NCI-H1417 treated with DMSO at 0.1 percent for 48 hours (cell line): ENCODE measurements at regions not wholly inside any gene's neighbourhood (a gene's known extent, or its start where the extent isn't known, plus 50 kb on each side); places are given as distances from the start of the nearest gene placed in this dataset.
"Not testable (repeated sequence)": the region's sequence is repeated elsewhere in the genome, so short reads cannot be mapped to it uniquely, and the experiment has no call there.

Experiments used
- DNase-seq: peaks from one replicate; lab custom pipeline; 2025; lab: John Stamatoyannopoulos, UW

DNA sequence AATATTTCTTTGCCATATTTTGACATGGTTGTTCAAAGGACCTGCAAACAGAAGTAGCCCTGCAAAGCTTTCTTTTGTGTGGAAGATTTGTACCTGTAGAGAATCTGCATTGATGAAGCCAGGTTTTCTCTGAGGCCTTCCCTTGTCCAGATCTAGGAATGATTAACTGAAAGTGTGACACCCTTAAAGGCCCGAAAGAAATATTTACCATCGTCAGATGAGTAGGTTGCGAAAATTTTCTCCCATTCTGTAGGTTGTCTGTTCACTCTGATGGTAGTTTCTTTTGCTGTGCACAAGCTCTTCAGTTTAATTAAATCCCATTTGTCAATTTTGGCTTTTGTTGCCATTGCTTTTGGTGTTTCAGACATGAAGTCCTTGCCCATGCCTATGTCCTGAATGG is 439.0 kb downstream of the SMARCA1 start:
- DNase-seq: not testable (repeated sequence)

DNA sequence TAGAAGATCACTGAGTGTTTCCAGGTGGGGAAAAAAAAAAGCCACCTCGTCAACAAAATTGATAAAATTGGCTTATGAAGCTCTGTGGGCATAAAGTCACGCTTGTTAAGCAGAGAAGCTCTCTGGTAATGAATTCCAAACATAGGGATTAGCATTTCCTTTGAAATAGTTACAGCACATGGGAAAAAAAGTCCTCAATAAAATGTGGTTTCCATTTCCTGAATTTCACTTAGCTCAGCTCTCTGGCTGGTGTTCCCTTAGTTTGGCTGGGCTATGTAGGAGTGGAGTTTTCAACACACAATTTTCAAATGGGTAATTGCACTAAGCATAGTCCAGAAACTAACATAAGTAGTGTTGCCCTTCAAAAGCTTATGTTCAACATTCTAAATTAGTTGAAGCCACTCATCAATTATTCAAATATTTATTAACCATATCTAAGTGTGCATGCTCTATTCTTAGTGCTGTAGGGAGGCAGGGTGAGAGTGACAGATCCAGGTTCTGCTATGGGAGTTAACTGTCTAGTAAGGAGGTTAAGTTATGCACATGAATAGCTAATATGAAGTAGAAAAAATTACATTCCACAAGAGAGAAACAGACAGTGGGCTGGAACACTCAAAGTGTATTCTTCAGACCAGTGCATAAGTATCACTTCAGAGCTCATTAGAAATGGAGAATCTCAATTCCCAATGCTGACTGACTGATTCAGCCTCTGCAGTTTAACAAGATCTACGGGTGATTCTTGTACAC is 445.7 kb downstream of the SMARCA1 start:
- DNase-seq: no peak

DNA sequence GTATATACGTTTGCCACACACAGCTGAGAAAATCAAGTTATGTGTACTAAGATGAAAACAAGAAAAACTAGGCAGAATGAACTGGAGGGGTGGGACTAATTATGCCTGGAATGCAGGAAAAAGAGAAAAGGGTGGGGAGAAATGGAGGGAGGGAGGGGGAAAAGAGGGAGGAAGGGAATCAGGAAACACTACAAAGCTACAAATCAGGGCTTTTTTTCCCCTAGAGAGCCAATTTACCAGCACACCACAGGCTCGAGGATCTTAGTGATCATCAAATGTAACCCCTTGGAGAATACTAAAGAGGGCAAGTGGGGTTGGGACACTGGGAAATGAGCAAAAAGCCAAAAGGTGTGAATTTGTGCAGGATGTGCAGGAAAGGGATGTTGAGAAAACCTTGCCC is 451.9 kb downstream of the SMARCA1 start:
- DNase-seq: no peak

DNA sequence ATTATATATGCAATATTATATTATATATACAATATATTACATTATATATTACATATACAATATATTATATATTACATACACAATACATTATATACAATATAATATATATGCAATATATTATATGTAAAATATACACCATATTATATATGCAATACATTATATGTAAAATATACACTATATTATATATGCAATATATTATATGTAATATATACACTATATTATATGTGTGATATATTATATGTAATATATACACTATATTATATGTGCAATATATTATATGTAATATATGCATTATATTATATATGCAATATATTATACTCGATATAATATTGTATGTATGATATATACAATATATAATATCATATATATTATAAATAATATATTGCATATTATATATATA is 457.4 kb downstream of the SMARCA1 start:
- no peak for DNase-seq

DNA sequence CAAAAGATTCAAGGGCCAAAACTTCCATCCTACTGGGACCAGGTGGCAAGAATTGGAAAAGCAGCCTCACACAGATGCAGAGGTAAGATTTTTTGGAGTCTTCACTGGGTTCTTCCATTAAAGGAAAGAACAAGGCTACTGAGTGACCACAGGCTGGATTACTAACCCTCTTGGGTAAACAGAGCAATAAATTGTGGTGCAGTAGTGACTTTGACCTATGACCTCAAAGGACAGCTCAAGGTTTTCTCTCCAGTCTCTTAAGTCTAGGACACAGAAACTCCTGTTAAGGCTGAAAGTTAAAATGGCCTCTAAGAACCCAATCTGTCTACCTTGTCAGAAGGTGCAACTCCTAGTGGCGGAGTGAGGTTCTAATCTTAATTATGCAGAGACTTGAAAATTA is 464.9 kb downstream of the SMARCA1 start:
- no peak for DNase-seq

DNA sequence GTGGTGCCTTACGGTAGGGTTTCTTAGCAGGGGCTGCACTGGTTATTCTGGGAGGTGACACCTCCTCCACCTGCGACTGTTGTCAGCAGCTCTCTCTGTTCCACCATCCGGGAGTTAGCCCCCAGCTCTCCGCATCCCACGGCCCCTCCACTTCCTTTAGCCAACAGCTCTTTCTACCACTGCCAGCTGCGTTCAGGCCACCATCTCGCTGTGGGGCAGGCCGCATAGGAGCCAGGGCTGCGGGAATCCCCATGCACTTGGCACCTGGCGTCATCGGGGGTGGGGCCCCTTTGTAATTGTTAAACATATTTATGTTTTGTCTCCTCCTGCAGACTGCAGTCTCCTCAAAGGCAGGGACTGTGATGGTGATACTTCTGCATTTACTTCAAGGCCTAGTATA is 480.2 kb downstream of the SMARCA1 start:
- no peak for DNase-seq

DNA sequence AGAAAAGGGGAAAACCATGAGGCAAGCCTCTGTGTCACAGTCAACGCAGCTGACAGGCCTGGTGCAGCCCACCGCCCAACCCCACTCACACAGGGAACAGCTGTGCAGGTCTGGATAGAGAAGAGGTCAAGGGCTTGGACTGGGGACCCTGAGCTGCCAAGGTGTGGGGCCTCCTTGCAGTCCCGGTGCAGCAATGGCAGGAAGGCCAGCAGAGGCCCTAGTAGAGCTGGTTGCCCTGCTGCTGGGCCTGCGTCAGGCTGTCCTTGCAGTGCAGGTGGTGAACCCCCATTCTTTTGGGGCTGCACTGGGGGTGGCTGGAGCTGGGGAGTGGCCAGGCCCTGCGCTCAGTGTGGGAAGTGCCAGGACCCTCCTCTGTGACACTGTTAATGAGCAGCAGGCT is 482.0 kb downstream of the SMARCA1 start:
- no peak for DNase-seq

DNA sequence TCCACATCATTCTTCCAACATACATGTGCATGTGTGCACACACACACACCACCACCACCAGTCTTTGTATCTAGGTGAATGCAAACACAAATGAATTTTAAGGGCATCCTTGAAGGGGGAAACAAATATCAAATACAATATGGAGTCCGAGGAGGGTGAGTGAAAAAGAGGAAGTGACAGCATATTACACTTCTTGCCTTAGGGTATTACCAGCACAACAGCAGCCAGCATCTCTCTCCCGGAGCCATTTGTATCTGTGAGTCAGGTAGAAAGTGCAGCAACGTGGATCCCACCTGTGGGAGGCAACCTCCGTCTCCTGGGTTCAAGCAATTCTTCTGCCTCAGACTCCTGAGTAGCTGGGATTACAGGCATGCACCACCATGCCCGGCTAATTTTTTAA is 483.2 kb downstream of the SMARCA1 start:
- DNase-seq: no peak

DNA sequence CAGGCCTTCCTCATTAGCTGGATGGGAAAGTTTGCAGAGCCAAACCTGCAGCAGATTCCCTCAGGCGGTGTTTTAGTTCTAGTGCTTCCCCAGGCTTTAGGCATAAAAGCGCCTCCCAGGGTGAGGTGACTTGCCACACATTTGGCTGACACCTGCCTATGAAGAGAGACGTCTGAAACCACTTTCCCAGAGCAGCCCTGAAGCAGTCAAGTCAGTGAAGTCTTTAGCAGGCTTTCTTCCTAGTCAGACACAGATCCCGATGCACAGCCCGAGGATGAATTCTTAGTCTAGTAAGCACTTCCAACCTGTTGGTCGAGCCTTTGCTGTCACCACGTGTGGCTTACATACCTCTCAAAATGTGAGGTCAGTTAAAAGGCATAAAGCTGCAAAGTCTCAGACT is 484.1 kb downstream of the SMARCA1 start:
- DNase-seq: no peak

DNA sequence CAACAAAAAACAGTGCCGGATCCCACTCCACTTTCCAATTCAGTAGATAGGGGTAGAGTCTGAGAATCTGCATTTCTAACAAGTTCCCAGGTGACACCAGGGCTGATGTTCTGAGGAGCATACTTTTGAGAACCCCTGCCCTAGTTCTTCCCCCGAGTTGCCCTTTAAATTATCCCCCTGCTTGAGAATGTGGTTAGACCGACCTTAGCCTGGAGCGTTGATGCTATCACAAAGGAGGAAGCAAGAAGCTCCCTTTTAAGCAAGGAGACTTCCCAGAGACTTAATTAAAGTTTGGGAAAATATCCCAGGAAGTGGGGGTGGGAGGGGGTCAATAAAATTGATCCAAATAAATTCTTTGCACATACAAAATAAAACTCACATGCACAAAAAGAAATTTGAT is 485.9 kb downstream of the SMARCA1 start:
- DNase-seq: no peak

DNA sequence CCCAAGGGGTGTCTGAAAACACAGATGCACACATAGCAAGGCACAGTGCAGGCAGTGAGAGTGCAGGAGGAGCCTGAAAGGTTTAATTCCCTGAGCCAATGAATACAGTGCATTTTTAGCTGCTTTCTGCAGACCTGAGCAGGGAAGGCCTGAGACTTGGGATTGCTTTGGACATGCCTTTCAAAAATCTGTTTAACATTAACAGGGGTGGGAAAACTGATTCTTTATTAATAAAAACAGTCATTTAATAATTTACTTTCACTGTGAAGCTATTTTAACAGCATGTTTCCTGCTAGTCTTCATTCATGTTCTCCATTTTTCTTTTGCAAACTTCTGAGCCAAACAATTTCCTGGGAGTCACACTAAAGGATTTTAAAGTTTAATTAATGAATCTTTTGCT is 488.1 kb downstream of the SMARCA1 start:
- DNase-seq: no peak

DNA sequence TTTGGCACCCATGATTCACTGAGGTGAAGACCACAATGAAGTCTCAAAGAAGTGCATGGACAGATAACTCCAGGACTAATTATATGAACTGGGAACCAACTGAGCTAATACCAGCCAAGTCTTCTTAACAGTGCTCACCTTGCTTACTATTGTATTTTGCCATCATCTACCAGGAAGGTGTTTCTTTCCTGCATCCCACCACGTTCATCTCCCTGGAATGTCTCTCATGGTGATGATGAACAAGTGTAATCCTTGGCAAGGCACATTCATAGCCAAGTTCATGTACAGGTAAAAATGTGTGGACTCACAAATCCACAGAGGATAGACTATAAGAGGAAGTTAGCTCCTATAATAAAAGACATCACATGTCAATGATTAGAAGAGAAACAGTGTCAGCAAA is 489.1 kb downstream of the SMARCA1 start:
- no peak for DNase-seq

DNA sequence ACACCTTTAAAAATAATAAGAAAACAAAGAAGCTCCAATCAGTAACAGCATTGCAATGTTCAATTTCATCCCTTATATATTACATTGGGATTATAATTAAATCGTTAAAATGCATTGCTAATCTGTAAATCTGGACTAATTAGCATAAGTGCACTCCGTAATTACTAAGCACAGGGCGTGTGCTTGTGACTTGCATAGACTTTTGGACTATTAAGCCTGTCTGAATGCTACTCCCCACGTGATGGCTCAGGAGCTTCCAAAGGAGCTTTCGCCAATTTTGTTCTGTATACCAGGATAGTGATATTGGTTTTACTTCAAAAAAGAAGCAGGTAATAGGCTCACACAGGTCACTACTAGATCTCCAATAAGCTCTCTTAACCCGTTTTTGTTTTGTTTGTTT is 497.1 kb downstream of the SMARCA1 start:
- no peak for DNase-seq

DNA sequence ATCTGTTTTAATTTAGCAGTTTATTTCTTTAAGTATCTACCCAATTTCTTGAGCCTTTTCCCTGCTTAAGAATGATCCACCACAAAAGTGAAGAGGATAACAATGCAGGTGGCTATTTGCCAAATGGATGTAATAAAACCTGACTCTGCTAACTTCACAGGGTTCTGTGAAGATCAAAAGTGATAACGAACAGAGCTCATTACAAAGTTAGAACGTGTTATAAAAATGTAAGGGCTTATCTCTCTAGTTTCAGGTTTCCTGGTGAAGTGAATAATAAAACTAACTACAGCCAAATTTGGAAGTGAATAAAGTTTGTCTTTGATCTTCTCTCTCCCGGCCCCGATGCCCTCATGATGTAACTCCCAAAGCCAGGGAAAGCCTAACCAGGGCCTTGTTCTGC is 497.9 kb downstream of the SMARCA1 start:
- no peak for DNase-seq

DNA sequence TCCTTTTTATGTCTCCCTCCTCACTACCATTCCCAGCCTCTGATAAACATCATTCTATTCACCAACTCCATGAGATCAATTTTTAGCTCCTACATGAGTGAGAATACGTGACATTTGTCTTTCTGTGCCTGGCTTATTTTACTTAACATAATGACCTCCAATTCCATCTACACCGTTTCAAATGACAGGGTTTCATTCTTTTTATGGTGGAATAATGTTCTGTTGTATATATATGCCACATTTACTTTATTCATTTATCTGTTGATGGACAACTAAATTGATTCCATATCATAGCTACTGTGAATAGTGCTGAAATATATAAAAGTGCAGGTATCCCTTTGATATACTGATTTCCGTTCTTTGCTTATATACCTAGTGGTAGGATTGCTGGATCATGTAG is 503.9 kb downstream of the SMARCA1 start:
- DNase-seq: no peak

DNA sequence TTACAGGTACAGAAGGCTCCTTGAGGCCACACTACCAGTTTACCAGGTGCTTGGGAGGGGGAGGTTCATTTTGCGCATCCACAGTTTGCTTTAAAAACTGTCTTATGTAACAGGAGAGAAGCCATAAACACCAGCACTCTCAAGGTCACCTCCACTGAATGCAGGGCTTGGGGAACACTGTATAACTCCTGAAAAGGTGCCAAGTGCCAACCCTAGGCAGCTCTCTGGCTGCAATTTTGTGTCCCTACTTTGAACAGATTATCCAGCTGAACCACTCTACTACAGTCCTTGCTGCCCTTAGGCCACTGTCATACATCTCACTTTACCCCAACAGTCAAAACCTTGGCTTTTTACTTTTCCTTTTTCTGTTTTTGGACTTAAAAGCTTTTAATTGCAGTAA is 507.9 kb downstream of the SMARCA1 start:
- DNase-seq: no peak

DNA sequence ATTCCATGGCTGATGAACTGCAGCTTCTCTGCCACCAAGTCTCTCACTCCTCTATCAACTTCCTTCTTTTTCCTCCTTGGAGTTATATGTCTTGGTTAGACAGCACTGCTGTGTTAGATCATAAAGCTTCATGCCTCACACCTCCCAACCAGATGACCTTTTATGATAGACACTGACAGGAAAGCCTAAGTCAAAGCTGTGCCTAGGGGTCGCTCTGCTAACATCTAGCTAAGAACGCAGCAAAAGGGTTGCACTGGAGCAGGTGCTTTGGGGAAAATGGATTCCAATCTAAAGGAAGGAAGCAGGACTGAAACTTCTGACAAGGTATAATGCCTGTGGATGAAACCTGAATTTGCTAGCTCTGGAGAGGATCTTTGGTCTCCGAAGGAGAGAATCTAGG is 509.7 kb downstream of the SMARCA1 start:
- DNase-seq: no peak

DNA sequence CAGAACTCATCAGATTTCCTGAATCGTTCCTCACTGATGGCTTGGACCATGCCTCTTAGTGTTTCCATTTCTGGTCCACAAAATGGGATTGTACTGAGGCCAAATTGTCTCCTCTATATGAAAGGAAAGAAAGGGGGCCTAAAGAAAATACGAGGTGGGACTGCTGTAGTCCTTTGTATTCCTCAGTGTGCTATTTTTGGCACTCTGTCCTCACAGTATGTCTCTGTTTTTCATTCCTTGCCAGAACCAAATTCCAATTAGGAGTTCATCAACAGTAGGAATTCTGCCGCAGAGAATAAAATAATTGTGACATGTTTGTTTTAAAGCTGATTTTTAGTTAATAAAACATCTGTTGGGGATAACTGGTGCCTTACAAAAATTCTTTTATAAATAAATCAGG is 515.7 kb downstream of the SMARCA1 start:
- DNase-seq: no peak

DNA sequence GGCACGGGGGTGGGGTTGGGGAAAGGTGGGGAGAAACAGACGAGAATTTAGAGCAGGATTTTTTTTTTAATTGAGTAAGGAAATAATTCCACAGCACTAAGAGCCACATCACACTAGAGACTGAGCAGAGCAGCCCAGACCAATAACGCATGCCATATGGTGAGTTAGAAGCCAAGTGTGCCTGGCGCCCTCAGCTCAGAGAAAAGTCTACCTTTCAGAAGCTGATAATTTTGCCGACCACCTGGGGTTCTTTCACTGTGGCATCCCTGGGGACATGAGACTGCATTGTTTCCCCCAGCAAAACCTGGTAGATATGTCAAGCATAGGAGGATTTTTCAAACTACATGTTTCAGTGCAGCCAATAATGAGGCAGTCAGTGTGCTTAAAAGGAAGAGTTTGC is 516.8 kb downstream of the SMARCA1 start:
- DNase-seq: no peak

DNA sequence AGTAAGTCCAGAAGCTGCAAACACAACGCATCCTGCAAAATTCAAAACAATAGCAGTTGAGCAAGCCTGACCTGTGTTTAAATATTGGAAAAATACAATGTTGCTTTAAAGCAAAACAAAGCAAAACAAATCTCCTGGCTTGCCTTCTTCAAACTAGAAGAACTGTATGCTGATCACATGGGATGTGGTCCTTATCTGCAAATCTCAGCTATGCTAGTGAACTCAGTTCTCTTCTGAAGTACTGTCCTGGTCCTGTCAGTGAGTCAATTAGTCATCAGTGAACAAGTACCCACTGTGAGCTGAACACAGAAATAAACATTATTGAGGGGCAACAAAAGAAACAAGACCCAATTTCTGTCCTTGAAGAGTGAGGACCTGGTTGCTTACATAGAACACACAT is 522.5 kb downstream of the SMARCA1 start:
- DNase-seq: no peak

DNA sequence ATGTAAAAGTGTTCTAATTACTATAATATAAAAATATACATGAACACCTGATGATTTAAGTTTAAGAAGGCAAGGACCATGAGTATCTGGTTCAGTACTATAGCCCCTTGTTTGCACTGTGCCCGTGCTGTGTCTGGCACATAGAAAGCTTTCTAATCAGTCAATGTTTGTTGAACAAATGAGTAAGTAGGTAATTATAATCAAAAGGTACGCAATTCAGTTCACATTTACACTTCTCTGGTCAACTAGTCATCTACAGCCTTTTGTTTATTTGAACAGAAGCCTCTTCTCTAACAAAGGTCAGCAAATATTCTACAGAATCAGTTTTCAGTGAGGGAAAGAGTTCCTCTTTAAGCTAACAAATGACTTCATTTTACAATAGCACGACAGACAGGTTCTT is 523.3 kb downstream of the SMARCA1 start:
- DNase-seq: peak; percentile 76

DNA sequence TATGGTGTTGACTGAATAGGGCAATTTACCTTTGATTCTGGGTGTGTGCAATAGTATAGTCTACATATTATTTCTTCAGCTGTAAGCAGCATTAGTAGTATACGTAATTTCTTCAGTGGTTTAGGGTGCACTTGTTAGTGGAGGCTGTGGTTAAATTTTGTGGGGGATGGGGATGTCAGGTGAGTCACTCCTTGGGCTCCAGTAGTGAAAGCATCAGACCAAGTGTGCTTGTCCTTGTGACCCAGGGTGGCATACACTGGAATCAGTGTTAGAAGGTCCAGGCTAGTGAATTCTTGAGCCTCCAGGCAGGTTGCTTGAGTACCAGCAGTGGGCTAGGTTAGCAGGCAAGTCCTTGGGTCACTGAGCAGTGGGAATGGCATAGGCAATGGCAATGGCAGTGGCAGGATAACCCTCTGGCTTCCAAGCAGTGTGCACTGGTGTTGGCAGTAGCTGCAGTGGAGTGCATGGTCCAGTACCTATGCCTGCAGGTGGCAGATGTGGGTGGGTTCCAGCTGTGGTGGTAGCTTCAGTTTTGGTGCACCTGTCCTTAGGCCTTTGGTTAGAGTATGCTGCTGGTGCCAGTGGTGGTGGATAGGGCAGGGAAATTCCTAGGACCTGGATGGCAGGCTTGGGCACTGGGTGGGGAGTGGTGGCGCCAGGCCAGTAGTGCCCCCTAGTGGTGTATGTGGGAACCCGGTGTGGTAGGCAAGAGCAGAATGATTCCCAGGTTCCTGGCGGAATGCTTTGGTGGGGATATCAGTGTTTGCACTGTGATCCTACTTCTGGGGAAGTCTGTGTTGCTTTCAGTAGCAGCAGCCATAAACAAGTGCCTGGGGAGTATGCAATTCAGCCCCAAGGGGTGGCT is 531.0 kb downstream of the SMARCA1 start:
- no peak for DNase-seq

DNA sequence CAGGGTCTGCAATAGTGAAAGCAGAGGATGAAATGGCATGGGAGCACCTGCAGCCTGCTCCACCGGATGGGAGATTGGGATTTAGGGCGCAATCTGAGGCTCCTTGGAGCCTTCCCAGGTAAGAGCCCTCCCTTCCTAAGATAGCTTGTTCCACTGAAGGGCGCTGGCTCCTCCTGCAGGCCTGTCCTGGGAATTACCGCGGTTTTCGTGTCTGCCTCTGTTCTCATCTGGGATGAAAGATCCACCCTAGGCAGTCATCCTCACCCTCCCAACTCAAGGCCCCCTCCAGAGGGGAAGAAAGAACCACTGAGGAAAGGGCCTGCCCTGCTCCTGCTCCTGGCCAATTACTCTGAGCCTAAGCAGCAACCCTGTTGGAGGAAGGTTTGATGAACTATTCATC is 547.5 kb downstream of the SMARCA1 start:
- no peak for DNase-seq

DNA sequence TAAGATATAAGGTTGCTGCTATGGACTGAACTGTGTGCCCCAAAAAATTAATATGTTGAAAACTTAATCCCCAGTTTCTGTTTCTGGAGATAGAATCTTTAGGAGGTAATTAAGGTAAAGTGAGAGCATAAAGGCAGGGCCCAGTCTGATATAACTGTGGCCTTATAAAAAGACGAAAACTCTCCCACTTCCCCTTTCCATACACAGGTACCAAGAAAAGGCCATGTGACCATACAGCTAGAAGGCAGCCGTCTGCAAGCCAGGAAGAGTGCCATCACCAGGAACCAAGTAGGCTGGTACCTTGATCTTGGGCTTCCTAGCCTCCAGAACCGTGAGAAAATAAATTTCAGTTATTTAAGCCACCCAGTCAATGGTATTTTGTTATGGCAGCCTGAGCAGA is 550.3 kb downstream of the SMARCA1 start:
- no peak for DNase-seq
